Activated naive CD4-positive, alpha-beta T cell treated with anti-CD3 and anti-CD28 coated beads, Interleukin-2, amount 10 ng/mL, durations not matched to agents 7 days and 5 days (primary cell): ENCODE measurements at regions not wholly inside any gene's neighbourhood (a gene's known extent, or its start where the extent isn't known, plus 50 kb on each side); places are given as distances from the start of the nearest gene placed in this dataset.

Experiments
- CTCF ChIA-PET: fragments of 350-600 bp; sonication (Branson Sonifier 250); formaldehyde crosslinking; loops from one replicate; lab custom pipeline; 2021; ENCODE audit warnings: antibody characterized with exemption; lab: Charles Lee
- DNase-seq: peaks from one replicate; pipeline ENCODE4 v3.0.0-alpha.2; 2020
- H3K27ac Mint-ChIP-seq: one replicate; pipeline ENCODE4 v1.8.0; 2021; ENCODE audit warnings: mild to moderate bottlenecking, moderate library complexity, mixed read lengths
- H3K27me3 Mint-ChIP-seq: one replicate; pipeline ENCODE4 v1.8.0; 2021; ENCODE audit warnings: mild to moderate bottlenecking, mixed read lengths
- H3K36me3 Mint-ChIP-seq: one replicate; pipeline ENCODE4 v1.8.0; 2021; ENCODE audit warnings: mixed read lengths
- H3K4me1 Mint-ChIP-seq: one replicate; pipeline ENCODE4 v1.8.0; 2021; ENCODE audit warnings: mixed read lengths
- H3K4me3 Mint-ChIP-seq: one replicate; pipeline ENCODE4 v1.8.0; 2021; ENCODE audit warnings: mild to moderate bottlenecking, moderate library complexity, mixed read lengths
- H3K9me3 Mint-ChIP-seq: one replicate; pipeline ENCODE4 v1.8.0; 2021; ENCODE audit warnings: mixed read lengths

GRCh38 chr14:55756078-55756477 is 176.1 kb downstream of the KTN1 start:
- Mint-ChIP-seq H3K9me3 (no peaks in the 10 kb centered on the region), H3K36me3 (peaks cover 2% of the 10 kb centered on the region), H3K4me1 (peaks cover 4% of the 10 kb centered on the region), H3K4me3 (no peak overlapping the region), H3K27ac (no peak overlapping the region), H3K27me3 (peaks cover 5% of the 10 kb centered on the region)
- CTCF ChIA-PET = no interaction called here
- no peak for DNase-seq

GRCh38 chr14:55756557-55756956 is 176.6 kb downstream of the KTN1 start:
- H3K27ac Mint-ChIP-seq = no peak overlapping the region
- H3K4me1 Mint-ChIP-seq = peaks cover 7% of the 10 kb centered on the region
- H3K36me3 Mint-ChIP-seq = peaks cover 2% of the 10 kb centered on the region
- peaks cover 5% of the 10 kb centered on the region for H3K27me3 Mint-ChIP-seq
- H3K4me3 Mint-ChIP-seq = no peak overlapping the region
- CTCF ChIA-PET = no interaction called here
- DNase-seq = no peak
- no peaks in the 10 kb centered on the region for H3K9me3 Mint-ChIP-seq

DNA sequence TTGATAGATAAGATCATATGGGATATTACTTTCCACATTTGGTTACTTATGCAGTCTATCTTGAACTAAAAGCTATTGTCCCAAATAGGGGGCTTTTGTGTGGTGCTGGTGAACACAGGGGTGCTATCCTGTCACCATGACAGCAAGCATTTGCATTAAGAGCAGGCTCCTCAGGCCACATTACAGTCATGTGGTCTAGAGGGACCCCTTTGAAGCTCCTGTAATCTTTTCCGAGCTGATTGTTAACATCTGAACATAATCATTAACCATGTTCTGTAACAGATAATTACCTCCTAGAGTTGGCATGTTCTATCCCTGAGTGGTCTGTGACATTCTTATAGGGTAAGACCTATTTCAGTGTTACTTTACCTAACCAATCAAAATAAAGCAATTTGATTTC is 178.8 kb downstream of the KTN1 start:
- Mint-ChIP-seq H3K4me3 (no peak overlapping the region), H3K9me3 (no peaks in the 10 kb centered on the region), H3K36me3 (peaks cover 2% of the 10 kb centered on the region), H3K4me1 (peaks cover 23% of the 10 kb centered on the region), H3K27me3 (peaks cover 5% of the 10 kb centered on the region), H3K27ac (no peak overlapping the region)
- CTCF ChIA-PET = no interaction called here
- no peak for DNase-seq

GRCh38 chr14:55760789-55761566 is 181.0 kb downstream of the KTN1 start:
- Mint-ChIP-seq H3K36me3 (peaks cover 5% of the 10 kb centered on the region), H3K4me1 (peaks cover 25% of the 10 kb centered on the region)

DNA sequence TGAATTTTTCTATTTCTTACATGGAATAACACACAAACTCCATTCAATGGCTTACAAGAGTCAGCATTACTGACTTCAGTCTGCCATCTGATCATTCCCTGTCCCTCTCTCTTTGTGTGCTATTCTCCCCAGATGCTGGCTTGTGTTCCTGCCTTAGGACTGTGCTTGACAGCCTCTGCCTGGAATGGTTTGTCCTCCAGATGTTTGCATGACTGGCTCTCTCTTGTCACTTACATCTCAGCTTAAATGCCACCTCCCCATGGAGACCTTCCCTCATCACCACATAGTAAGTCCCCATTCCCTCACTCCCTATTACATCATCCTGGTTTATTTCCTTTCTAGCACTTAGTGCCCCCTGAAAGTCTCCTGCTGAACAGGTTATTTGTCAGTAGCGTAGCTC is 181.6 kb downstream of the KTN1 start:
- H3K9me3 Mint-ChIP-seq = no peaks in the 10 kb centered on the region
- no peak for DNase-seq
- peak overlapping the region; percentile 52 for H3K4me3 Mint-ChIP-seq
- peaks cover 5% of the 10 kb centered on the region for H3K36me3 Mint-ChIP-seq
- peak overlapping the region; percentile 87 for H3K27ac Mint-ChIP-seq
- CTCF ChIA-PET = no interaction called here
- peaks cover 13% of the 10 kb centered on the region for H3K27me3 Mint-ChIP-seq
- peaks cover 21% of the 10 kb centered on the region for H3K4me1 Mint-ChIP-seq

More at GRCh38 chr14:55760789-55761566, 181.0 kb downstream of the KTN1 start:
- Mint-ChIP-seq H3K4me3 (peak overlapping the region; percentile 52), H3K27ac (no peak overlapping the region), H3K27me3 (peaks cover 7% of the 10 kb centered on the region), H3K9me3 (no peaks in the 10 kb centered on the region)
- CTCF ChIA-PET = interaction anchor here (1.4 kb wide), 1 partner anchor 29 kb away, joined by 5 read pairs; no protein-coding TSS in a partner anchor
- DNase-seq = no peak

DNA sequence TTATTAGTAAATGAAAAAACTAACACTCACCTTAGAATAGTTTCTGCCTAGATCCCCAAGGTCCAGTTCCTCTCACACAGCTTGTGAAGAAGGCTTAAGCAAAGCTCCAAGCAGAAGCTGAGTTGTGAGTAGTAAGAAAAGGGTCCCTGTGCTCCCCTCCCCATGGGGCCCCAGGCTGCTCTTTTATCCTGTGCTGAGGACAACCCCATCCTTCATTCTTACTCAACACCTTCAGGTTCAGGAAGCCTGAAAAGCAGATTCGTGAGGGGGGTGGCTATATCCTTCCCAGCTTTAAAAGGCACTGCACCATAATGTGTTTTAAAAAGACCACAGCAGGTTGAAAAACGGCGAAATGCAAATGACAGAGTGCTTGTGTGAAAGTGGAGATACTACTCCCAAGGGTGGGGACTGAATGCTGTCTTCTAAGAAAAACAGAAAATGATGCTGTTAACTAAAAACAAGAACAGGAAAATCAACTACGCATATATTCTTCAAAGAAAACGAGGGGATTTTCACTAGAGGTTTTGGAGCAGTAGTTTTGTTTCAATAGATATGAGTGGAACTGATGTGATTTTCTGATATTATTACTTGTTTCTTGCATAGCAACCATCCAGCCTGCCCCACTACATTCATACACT is 182.7 kb downstream of the KTN1 start:
- H3K4me1 Mint-ChIP-seq = peaks cover 21% of the 10 kb centered on the region

GRCh38 chr14:55764784-55765183 is 184.8 kb downstream of the KTN1 start:
- CTCF ChIA-PET = no interaction called here
- Mint-ChIP-seq H3K27ac (no peak overlapping the region), H3K36me3 (peaks cover 5% of the 10 kb centered on the region), H3K9me3 (no peaks in the 10 kb centered on the region), H3K4me1 (peaks cover 21% of the 10 kb centered on the region), H3K27me3 (peaks cover 18% of the 10 kb centered on the region), H3K4me3 (no peak overlapping the region)
- no peak for DNase-seq

More for the DNA sequence above, 182.7 kb downstream of the KTN1 start:
- CTCF ChIA-PET = no interaction called here
- H3K36me3 Mint-ChIP-seq = peaks cover 5% of the 10 kb centered on the region
- DNase-seq = peak; percentile 34
- H3K9me3 Mint-ChIP-seq = no peaks in the 10 kb centered on the region
- peaks cover 13% of the 10 kb centered on the region for H3K27me3 Mint-ChIP-seq
- peak overlapping the region; percentile 52 for H3K4me3 Mint-ChIP-seq
- peak overlapping the region; percentile 87 for H3K27ac Mint-ChIP-seq

- DNase-seq = no peak
- H3K4me3 Mint-ChIP-seq = no peak overlapping the region
- H3K4me1 Mint-ChIP-seq = peaks cover 21% of the 10 kb centered on the region
- peaks cover 5% of the 10 kb centered on the region for H3K36me3 Mint-ChIP-seq
- H3K27me3 Mint-ChIP-seq = peaks cover 29% of the 10 kb centered on the region
- no peak overlapping the region for H3K27ac Mint-ChIP-seq
- CTCF ChIA-PET = no interaction called here
- H3K9me3 Mint-ChIP-seq = no peaks in the 10 kb centered on the region
Observed at GRCh38 chr14:55766071-55766470, 186.1 kb downstream of the KTN1 start.

- peaks cover 5% of the 10 kb centered on the region for H3K36me3 Mint-ChIP-seq
Observed at GRCh38 chr14:55767286-55767685, 187.3 kb downstream of the KTN1 start.

GRCh38 chr14:55769877-55770276 is 189.9 kb downstream of the KTN1 start:
- DNase-seq = no peak
- no peaks in the 10 kb centered on the region for H3K4me1 Mint-ChIP-seq
- no peaks in the 10 kb centered on the region for H3K9me3 Mint-ChIP-seq
- CTCF ChIA-PET = no interaction called here
- no peak overlapping the region for H3K27ac Mint-ChIP-seq
- peaks cover 48% of the 10 kb centered on the region for H3K27me3 Mint-ChIP-seq
- H3K4me3 Mint-ChIP-seq = no peak overlapping the region
- peaks cover 2% of the 10 kb centered on the region for H3K36me3 Mint-ChIP-seq

More at GRCh38 chr14:55767286-55767685, 187.3 kb downstream of the KTN1 start:
- no peaks in the 10 kb centered on the region for H3K9me3 Mint-ChIP-seq
- CTCF ChIA-PET = no interaction called here
- DNase-seq = no peak
- H3K4me3 Mint-ChIP-seq = no peak overlapping the region
- no peak overlapping the region for H3K27ac Mint-ChIP-seq
- H3K27me3 Mint-ChIP-seq = peaks cover 36% of the 10 kb centered on the region
- peaks cover 11% of the 10 kb centered on the region for H3K4me1 Mint-ChIP-seq

DNA sequence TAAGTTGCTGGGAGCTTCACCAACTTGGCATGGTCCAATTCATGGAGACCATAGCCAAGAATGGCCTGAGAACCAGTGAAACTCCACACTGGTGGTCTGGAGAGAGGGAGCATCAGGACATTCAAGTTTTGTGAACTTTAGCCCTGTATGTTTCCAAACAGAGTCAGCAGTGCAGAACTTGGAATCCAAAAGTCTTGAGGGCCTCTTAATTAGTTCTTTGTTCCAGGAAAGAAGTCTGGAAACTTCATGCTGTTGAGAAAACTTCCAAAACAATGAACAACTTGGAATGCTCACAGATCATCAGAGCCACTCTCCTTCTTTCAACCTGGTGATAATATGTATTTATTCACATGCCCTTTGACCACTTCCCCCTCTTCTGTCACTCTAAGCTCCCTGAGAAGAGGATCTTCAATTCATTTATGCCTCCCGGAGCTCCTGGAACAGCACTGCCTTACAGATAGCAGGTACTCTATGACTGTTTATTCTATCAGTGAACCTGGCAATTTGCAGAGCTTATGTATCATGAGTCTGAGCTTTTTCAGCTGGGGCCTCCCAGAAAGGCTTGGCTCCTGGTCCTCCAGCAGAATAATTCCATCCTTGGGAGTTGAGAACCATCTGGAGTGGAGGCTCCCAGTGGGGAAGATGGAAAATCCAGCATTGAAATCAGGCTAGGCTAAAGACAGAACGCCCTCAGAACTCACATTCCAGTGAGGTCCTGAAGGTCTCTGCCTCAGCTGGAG is 191.4 kb downstream of the KTN1 start:
- Mint-ChIP-seq H3K4me1 (no peaks in the 10 kb centered on the region), H3K4me3 (no peak overlapping the region), H3K9me3 (no peaks in the 10 kb centered on the region), H3K27me3 (peaks cover 42% of the 10 kb centered on the region), H3K36me3 (no peaks in the 10 kb centered on the region), H3K27ac (no peak overlapping the region)
- no peak for DNase-seq
- CTCF ChIA-PET = no interaction called here

DNA sequence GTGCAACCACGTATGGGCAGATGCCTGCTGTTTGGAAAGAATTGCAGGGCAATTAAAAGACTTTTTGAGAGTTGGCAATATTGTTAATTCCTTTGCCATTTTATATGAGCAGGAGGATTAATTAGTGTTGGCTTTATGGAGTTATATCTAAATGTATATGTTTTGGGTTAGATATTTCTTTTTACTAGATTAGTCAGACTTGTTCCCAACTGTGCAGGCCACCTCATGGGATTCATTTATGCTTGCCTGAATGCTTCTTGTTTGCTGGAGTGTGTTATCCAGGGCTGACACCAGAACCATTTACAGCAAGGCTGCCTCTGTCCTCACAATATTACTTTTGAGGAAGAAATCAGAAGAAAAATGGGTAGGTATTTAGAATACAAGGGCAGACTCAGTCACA is 192.5 kb downstream of the KTN1 start:
- Mint-ChIP-seq H3K27ac (no peak overlapping the region), H3K36me3 (no peaks in the 10 kb centered on the region), H3K4me1 (no peaks in the 10 kb centered on the region), H3K9me3 (no peaks in the 10 kb centered on the region), H3K27me3 (peaks cover 45% of the 10 kb centered on the region), H3K4me3 (no peak overlapping the region)
- CTCF ChIA-PET = no interaction called here
- DNase-seq = no peak

DNA sequence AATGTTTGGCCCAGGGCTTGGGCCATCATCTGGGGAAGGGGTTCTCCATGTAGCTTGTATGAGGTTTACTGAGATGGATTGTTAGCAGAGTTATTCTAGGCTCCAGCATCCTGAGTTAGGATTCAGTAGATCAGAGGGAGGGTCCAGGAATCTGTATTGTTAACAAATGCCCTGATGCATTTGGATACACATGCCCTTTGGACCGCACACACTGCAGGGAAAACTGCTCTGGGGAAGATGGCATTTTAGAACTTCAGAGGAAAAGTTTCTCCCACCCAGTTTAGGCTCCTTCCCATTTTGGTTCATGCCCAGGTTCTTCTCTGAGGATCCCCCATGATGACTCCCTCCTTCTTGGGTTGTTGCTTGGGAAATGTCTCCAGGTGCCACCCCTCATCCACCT is 193.3 kb downstream of the KTN1 start:
- H3K36me3 Mint-ChIP-seq = no peaks in the 10 kb centered on the region
- H3K27ac Mint-ChIP-seq = no peak overlapping the region
- no peak for DNase-seq
- H3K9me3 Mint-ChIP-seq = no peaks in the 10 kb centered on the region
- peaks cover 45% of the 10 kb centered on the region for H3K27me3 Mint-ChIP-seq
- no peaks in the 10 kb centered on the region for H3K4me1 Mint-ChIP-seq
- CTCF ChIA-PET = no interaction called here
- H3K4me3 Mint-ChIP-seq = no peak overlapping the region

- no peaks in the 10 kb centered on the region for H3K36me3 Mint-ChIP-seq
- no peak overlapping the region for H3K27ac Mint-ChIP-seq
- DNase-seq = no peak
- H3K4me1 Mint-ChIP-seq = no peaks in the 10 kb centered on the region
- no peak overlapping the region for H3K4me3 Mint-ChIP-seq
- peaks cover 45% of the 10 kb centered on the region for H3K27me3 Mint-ChIP-seq
- CTCF ChIA-PET = no interaction called here
- H3K9me3 Mint-ChIP-seq = no peaks in the 10 kb centered on the region
Observed at GRCh38 chr14:55773984-55774545, 194.1 kb downstream of the KTN1 start.
